Activated naive CD8-positive, alpha-beta T cell treated with anti-CD3 and anti-CD28 coated beads, Interleukin-2, amount 50 U/mL, for 24 hours (primary cell): ENCODE measurements at regions not wholly inside any gene's neighbourhood (a gene's known extent, or its start where the extent isn't known, plus 50 kb on each side); places are given as distances from the start of the nearest gene placed in this dataset.
A peak's percentile ranks its signal among the peaks of the same experiment; 100 is the strongest.
"Not testable (repeated sequence)": the region's sequence is repeated elsewhere in the genome, so short reads cannot be mapped to it uniquely, and the experiment has no call there.

Source experiments
- ATAC-seq: fragments of 150-1000 bp; cut with Tn5 transposase; one replicate; pipeline ENCODE4 v1.10.0; 2021
- DNase-seq: peaks from one replicate; pipeline ENCODE4 v3.0.0; 2021
- H3K27ac Mint-ChIP-seq: one replicate; pipeline ENCODE4 v1.8.0; 2021; ENCODE audit warnings: mild to moderate bottlenecking, mixed read lengths
- H3K27me3 Mint-ChIP-seq: one replicate; pipeline ENCODE4 v1.8.0; 2021; ENCODE audit warnings: mixed read lengths
- H3K36me3 Mint-ChIP-seq: one replicate; pipeline ENCODE4 v1.8.0; 2021; ENCODE audit warnings: low read depth, mixed read lengths
- H3K4me1 Mint-ChIP-seq: one replicate; pipeline ENCODE4 v1.8.0; 2021; ENCODE audit warnings: mixed read lengths
- H3K4me3 Mint-ChIP-seq: one replicate; pipeline ENCODE4 v1.8.0; 2021; ENCODE audit warnings: mild to moderate bottlenecking, moderate library complexity, mixed read lengths
- H3K9me3 Mint-ChIP-seq: one replicate; pipeline ENCODE4 v1.8.0; 2021; ENCODE audit warnings: mixed read lengths

DNA sequence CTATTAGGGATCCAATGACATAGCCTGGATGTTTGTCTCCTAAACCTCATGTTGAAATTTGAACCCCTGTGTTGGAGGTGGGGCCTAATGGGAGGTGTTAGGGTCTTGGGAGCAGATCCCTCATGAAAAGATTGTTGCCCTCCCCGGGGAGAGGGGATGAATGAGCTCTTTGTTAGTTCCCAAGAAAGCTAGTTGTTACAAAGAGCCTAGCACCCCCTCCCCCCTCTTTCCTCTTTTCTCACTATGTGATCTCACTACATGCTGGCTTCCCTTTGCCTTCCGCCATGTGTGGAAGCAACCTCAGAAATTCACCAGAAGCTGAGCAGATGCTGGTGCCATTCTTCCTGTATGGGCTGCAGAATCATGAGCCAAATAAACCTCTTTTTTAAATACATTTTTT lies 123.2 kb downstream of the SPATA31A6 start:
- not testable (repeated sequence) for H3K4me3 Mint-ChIP-seq, H3K9me3 Mint-ChIP-seq, H3K36me3 Mint-ChIP-seq, H3K4me1 Mint-ChIP-seq, H3K27me3 Mint-ChIP-seq, H3K27ac Mint-ChIP-seq, DNase-seq, ATAC-seq

DNA sequence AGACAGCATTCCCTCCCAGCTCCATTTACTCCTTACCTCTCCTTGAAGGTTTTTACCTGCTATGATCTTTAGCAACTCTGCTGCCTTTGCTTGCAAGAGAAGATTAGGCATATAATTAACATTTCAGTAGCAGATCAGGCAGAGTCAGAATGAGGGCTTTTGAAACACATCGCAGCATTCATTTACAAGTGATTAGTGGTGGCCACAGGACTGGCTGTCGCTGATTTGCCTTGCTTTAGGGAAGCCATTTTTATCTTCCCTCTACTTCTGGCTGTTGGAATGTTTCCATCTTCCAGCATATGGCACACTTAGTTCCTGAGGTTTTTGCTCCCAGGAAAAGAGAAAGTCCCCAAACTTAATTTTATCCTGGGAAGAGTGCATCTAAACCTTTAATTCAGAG lies 124.0 kb downstream of the SPATA31A6 start:
- H3K4me3 Mint-ChIP-seq, H3K9me3 Mint-ChIP-seq, H3K27ac Mint-ChIP-seq, H3K4me1 Mint-ChIP-seq, DNase-seq, H3K27me3 Mint-ChIP-seq, H3K36me3 Mint-ChIP-seq, ATAC-seq: not testable (repeated sequence)

DNA sequence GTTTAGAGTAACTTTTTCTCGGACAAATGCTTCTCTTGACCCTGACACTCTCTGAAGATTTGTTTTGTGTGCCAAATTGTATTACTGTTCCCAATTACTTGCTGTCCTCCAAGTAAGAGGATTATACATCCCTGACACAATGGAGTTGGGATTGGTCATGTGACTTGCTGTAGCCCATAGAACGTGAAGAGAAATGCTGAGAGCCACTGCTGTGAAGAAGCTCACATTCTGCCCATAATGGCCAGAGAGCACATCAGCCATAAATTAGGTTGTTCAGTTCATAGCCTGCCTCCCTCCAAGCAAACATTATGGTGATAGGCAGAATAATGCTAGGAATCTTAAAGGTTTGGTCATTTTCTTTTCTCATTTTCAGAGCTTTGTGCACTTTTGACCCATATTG lies 127.5 kb downstream of the SPATA31A6 start:
- H3K27me3 Mint-ChIP-seq, ATAC-seq, H3K4me3 Mint-ChIP-seq, H3K4me1 Mint-ChIP-seq, H3K9me3 Mint-ChIP-seq, DNase-seq, H3K27ac Mint-ChIP-seq, H3K36me3 Mint-ChIP-seq: not testable (repeated sequence)

DNA sequence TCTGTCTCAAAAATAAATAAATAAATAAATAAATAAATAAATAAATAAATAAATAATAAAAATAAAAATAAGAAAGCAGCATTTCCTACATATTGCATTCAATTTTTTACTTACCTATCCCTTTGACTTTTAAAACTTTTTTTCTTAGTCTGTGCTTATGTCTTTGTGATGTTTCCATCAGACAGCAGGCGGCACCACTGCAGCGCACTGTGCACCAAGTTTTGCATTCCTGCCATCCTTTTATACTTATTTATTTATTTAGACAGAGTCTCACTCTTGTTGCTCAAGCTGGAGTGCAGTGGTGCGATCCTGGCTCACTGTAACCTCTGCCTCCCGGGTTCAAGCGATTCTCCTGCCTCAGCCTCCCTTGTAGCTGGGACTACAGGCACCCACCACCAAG lies 132.6 kb downstream of the SPATA31A6 start:
- not testable (repeated sequence) for H3K4me1 Mint-ChIP-seq, H3K4me3 Mint-ChIP-seq, H3K27me3 Mint-ChIP-seq, H3K9me3 Mint-ChIP-seq, H3K36me3 Mint-ChIP-seq, H3K27ac Mint-ChIP-seq, ATAC-seq, DNase-seq

DNA sequence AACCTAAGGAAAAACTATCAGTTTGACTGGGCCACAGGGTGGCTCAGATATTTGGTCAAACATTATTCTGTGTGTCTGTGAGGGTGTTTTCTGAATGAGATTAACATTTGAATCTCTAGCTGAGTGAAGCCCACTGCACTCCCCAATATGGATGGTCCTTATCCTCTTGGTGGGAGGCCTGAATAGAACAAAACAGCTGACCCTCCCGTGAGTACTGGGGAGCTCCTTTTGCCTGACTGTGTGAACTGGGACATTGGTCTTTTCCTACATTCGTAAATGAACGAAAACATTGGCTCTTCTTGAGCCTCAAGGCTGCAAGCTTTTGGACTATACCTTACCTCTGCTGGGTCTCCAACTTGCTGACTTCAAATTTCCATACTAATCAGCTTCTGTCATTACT lies 134.2 kb downstream of the SPATA31A6 start:
- not testable (repeated sequence) for H3K27me3 Mint-ChIP-seq, H3K36me3 Mint-ChIP-seq, ATAC-seq, DNase-seq, H3K4me1 Mint-ChIP-seq, H3K9me3 Mint-ChIP-seq, H3K4me3 Mint-ChIP-seq, H3K27ac Mint-ChIP-seq

DNA sequence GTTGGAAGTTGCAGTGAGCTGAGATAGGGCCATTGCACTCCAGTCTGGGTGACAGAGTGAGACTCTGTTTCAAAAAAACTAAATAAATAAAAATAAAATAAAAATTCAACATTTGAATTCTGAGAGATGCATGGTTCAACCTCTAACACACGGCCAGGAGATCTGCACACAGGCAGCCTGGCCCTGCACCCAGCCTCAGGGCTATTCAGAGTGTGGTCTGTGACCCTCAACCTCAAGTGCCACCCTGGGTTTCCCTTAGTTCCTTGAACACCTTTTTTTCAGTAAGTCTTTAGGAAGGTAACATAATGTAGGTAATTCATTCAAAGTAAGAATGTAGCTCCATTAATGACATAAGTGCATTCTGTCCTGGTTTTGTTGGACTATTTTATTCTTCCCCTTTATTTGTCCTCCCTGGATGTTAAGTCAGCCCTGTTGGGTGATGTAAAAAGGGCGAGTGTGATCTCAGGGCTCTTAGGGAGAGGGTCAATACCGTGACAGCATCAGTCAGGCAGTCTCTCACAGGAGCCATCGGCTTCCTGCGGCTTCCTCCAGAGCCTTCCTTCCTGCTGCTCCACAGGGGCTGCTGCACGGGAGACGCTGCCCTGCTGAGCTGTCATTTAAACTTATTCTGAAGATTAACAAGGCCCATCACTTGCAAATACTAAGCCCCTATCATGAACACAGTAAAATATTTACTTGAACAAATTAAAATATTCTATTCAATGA lies 139.8 kb downstream of the SPATA31A6 start:
- H3K36me3 Mint-ChIP-seq, H3K4me1 Mint-ChIP-seq, H3K27me3 Mint-ChIP-seq, DNase-seq, H3K9me3 Mint-ChIP-seq, ATAC-seq, H3K27ac Mint-ChIP-seq, H3K4me3 Mint-ChIP-seq: not testable (repeated sequence)

DNA sequence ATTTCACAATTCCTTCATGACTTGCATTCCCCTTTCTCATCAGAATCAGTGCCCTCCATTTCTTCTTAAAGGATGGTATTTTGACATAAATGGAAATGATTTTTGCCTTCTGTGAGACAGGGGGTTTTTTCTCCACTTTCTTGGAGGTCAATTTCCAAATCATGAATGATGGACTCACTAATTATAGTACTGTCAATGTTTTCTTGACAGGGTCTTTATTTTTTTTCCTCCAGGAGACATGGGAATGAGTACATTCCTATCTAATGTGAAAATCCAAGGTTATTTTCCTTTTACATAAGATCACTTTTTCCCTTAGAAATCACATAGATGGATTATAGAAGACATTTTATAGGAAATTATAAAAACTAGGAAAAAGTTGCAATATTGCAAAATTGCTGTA lies 141.7 kb downstream of the SPATA31A6 start:
- H3K4me3 Mint-ChIP-seq, DNase-seq, H3K36me3 Mint-ChIP-seq, H3K4me1 Mint-ChIP-seq, H3K27ac Mint-ChIP-seq, ATAC-seq, H3K27me3 Mint-ChIP-seq, H3K9me3 Mint-ChIP-seq: not testable (repeated sequence)

DNA sequence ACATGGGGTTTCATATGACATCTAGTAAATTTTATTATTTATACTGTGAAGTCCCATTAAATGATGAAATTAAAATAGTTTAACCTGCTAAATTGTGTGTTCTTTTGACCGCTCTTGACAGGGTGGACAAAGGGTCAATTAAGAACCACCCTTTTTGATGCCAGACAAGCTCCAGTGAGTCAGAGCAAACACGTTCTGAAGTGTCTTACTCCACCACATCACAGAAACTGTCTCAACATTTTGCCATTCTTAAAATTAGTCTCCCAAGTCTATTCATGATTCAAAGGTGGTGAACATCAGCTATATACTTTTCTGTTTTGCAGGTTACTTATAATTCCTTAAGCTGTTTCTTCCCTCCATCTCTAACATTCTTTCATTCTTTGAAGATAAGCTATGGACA lies 142.1 kb downstream of the SPATA31A6 start:
- H3K4me3 Mint-ChIP-seq, ATAC-seq, H3K27ac Mint-ChIP-seq, H3K9me3 Mint-ChIP-seq, H3K4me1 Mint-ChIP-seq, H3K27me3 Mint-ChIP-seq, DNase-seq, H3K36me3 Mint-ChIP-seq: not testable (repeated sequence)

DNA sequence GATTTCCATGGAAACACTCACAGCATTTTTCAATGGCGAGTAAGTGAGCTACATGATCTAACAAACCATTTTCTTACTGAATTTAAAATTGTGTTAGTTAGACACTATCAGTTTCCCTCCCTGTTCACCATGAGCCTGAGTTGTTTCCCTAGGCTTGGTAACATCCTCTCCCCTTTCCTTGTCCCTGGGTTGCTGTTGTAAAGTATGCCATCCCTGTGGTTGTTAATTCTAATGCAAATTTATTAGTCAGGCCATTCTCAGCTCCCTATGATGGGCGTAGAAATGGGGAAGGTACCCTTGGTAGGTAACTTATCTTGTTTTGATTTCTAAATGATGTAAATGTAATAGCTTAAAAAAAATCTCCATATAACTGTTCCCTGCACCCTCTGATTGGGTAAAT lies 143.0 kb downstream of the SPATA31A6 start:
- not testable (repeated sequence) for H3K27me3 Mint-ChIP-seq, H3K4me1 Mint-ChIP-seq, H3K27ac Mint-ChIP-seq, H3K36me3 Mint-ChIP-seq, DNase-seq, ATAC-seq, H3K9me3 Mint-ChIP-seq, H3K4me3 Mint-ChIP-seq

DNA sequence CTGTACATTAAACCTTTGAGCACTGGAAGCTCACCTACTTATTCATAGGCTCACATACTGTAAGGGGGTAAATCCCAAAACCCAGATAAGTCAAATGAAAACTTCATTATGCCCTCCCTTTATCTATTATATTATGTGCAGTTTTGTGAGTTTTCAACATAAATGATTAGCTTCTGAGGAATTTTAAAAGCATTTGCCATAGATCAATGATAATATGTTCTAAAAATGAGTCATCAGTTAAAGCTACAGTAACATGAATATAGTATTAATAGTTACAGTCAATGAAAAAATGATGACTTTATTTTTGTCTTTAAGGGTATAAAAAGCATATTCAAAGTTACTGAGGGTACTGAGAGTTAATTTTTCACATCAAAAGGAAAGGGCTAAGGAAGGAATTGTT lies 151.9 kb downstream of the SPATA31A6 start:
- H3K36me3 Mint-ChIP-seq, H3K27ac Mint-ChIP-seq, ATAC-seq, H3K4me1 Mint-ChIP-seq, H3K4me3 Mint-ChIP-seq, DNase-seq, H3K9me3 Mint-ChIP-seq, H3K27me3 Mint-ChIP-seq: not testable (repeated sequence)

DNA sequence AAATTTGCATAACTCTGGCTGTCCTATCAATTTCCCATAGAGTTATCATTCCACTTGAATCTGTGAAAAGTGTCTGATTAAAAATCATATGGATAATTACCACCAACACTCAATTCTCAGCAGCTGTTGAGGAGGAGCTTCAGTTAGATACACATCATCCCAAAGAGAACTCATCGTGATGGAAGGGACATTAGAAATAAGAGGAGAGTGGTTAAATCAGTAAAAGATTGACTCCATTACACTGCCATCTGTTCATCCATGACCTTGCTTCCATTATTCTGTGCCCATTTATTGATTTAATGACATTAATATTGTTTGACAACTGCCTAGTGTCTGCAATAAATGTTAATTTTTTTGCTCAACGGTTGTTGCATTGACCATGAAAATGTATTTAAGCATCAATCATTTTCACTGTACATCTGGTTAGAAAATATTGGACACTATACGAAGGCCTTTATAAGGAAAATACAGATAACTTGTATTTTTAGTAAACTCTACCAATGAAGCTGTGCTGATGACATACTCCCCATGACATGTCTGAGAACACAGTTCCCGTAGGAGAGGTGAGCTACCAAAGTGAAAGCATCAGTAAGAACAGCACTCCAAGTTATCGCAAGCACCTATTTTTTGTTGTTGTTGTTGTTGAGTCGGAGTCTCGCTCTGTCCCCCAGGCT lies 152.7 kb downstream of the SPATA31A6 start:
- not testable (repeated sequence) for H3K4me3 Mint-ChIP-seq, ATAC-seq, H3K27ac Mint-ChIP-seq, H3K36me3 Mint-ChIP-seq, H3K27me3 Mint-ChIP-seq, H3K4me1 Mint-ChIP-seq, DNase-seq, H3K9me3 Mint-ChIP-seq

DNA sequence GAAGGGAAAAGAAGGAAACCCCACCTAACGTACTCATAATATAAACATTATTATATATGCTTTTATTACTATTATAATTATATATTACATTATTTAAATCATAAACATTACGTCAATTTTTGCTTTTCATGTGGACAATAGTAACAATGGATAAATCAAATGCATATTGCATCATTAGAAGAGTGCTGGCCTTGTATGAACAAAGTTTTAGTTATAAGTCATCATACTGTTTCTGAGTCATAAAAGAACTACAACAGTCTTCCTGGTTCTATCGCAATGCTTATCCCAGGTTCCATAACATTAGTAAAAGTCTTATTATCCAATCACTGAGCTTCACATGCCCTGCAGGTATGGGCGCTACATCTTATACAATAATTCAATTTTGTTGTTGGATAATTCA lies 154.8 kb downstream of the SPATA31A6 start:
- ATAC-seq, H3K27ac Mint-ChIP-seq, DNase-seq, H3K36me3 Mint-ChIP-seq, H3K27me3 Mint-ChIP-seq, H3K9me3 Mint-ChIP-seq, H3K4me3 Mint-ChIP-seq, H3K4me1 Mint-ChIP-seq: not testable (repeated sequence)

DNA sequence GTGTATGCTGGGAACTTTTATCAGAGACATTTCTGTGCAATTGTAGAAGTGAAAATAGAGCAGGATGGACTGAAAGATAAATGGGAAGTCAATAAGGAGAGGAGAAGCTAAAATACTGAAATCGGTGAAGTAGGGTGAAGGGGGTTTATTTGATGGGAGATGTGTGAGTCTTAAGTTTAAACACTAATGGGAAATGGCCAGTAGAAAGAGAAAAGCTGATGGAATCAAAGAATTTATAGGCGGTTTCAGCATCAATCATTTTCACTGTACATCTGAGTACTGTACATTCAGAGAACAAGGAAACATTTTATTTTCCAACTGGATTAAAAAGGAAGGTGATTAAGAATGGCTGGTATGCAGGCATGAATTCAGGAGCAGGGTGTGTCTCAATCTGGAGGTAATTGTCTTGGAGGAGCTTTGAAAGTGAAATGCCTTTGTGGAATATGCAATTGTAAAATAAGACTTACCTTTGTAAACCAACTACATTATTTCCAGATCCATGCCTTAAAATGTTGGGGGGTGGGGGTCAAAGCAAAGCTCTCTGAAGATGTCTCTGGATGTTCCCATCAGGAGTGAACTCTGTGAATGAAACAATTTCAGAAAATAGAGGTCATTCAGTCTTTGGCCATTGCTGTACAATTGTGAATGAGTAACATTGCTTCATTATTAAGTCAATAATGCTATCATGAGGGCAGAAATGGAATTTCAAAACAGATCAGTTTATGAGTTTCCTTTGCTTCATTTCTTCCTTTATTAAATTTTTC lies 156.4 kb downstream of the SPATA31A6 start:
- H3K36me3 Mint-ChIP-seq, H3K27me3 Mint-ChIP-seq, DNase-seq, H3K4me3 Mint-ChIP-seq, H3K27ac Mint-ChIP-seq, H3K9me3 Mint-ChIP-seq, ATAC-seq, H3K4me1 Mint-ChIP-seq: not testable (repeated sequence)

DNA sequence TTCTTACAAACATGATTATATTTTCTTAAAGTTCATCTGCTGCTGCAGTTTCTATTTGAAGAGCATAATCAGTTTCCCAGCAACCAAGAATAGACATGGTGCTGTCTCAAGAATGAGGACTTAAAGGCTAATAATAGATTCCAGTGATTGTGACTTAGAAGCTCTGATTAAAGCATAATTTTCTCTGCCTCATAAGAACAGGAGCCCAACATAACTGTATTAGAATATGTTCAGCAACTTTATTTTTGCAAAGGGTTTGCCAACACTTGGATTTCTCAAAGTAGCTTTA lies 156.9 kb downstream of the SPATA31A6 start:
- H3K36me3 Mint-ChIP-seq, DNase-seq, H3K4me1 Mint-ChIP-seq, H3K4me3 Mint-ChIP-seq, H3K9me3 Mint-ChIP-seq, H3K27me3 Mint-ChIP-seq, ATAC-seq, H3K27ac Mint-ChIP-seq: not testable (repeated sequence)

DNA sequence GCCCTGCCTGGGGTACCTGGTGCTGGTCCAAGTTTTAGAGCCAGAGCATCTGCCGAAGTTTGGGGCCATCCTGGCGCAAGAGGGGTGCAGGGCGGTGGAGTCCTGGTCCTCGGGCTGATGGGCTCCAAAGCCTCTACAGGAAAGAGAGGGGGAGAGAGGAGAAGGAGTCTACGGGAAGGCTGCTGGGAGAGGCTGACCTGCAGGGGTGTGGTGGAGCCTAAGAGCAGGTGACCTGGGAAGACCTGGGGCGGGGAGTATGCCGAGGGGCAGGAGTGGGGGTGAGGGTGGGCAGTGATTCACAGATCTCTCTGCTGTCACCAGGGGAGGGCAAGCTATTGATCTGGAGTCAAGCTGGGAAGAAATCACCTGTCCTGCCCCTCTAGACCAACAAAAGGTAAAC lies 158.4 kb downstream of the SPATA31A6 start:
- not testable (repeated sequence) for H3K36me3 Mint-ChIP-seq, H3K9me3 Mint-ChIP-seq, DNase-seq, H3K27ac Mint-ChIP-seq, H3K27me3 Mint-ChIP-seq, H3K4me3 Mint-ChIP-seq, H3K4me1 Mint-ChIP-seq
- peak; percentile 28 for ATAC-seq
